ENCODE measurements at regions not wholly inside any gene's neighbourhood (a gene's known extent, or its start where the extent isn't known, plus 50 kb on each side); places are given as distances from the start of the nearest gene placed in this dataset.

GRCh38 chr18:44179693-44180092 lies 501.0 kb upstream of the SETBP1 start:
- no peak for TF ChIP-seq CTCF (IDR thresholded peaks at IDR 0.05)
- TF ChIP-seq POLR2A (IDR thresholded peaks at IDR 0.05), result no peak

Measured in Peyer's patch (tissue), 4 donors.